GM12873 (cell line): ENCODE measurements at regions not wholly inside any gene's neighbourhood (a gene's known extent, or its start where the extent isn't known, plus 50 kb on each side); places are given as distances from the start of the nearest gene placed in this dataset.

Source experiments
- CTCF ChIP-seq: IDR thresholded peaks from 2 replicates; pipeline ENCODE4 v1.5.1; 2012; ENCODE audit warnings: low read depth, mild to moderate bottlenecking, moderate library complexity, low read length, control low read depth; ENCODE audit not compliant: insufficient read depth; ENCODE audit errors: missing control alignments

GRCh38 chr4:11701966-11702725 lies 273.5 kb upstream of the HS3ST1 start:
- no peak for TF ChIP-seq CTCF

GRCh38 chr4:11700751-11701226 lies 272.1 kb upstream of the HS3ST1 start:
- TF ChIP-seq CTCF, result no peak

GRCh38 chr4:11698846-11699590 lies 270.3 kb upstream of the HS3ST1 start:
- TF ChIP-seq CTCF, result no peak

- TF ChIP-seq CTCF, result no peak
Measured at GRCh38 chr4:11698033-11698432, 269.3 kb upstream of the HS3ST1 start.

GRCh38 chr4:11693693-11694092 lies 265.0 kb upstream of the HS3ST1 start:
- no peak for TF ChIP-seq CTCF

GRCh38 chr4:11691236-11691635 lies 262.5 kb upstream of the HS3ST1 start:
- no peak for TF ChIP-seq CTCF

GRCh38 chr4:11687727-11688126 lies 259.0 kb upstream of the HS3ST1 start:
- TF ChIP-seq CTCF, result no peak
